ENCODE measurements at regions not wholly inside any gene's neighbourhood (a gene's known extent, or its start where the extent isn't known, plus 50 kb on each side); places are given as distances from the start of the nearest gene placed in this dataset.

- TF ChIP-seq CTCF (IDR thresholded peaks at IDR 0.05) (no peak), ZFX (IDR thresholded peaks at IDR 0.05; ENCODE audit: borderline replicate concordance) (no peak)
Measured at GRCh38 chr3:31237887-31238286, 294.8 kb upstream of the STT3B start.
